GM12878 (cell line): ENCODE measurements at regions not wholly inside any gene's neighbourhood (a gene's known extent, or its start where the extent isn't known, plus 50 kb on each side); places are given as distances from the start of the nearest gene placed in this dataset.
"Not testable (repeated sequence)": the region's sequence is repeated elsewhere in the genome, so short reads cannot be mapped to it uniquely, and the experiment has no call there.

Experiments used
- ATAC-seq: fragments of 200-7000 bp; cut with Tn5 transposase; 3 replicates; pipeline ENCODE4 v1.9.1; 2020; ENCODE audit warnings: mild to moderate bottlenecking, moderate library complexity
- BruUV-seq: library from RNA; stranded (reverse); fragments of 400-500 nt; replicated peaks from 2 replicates; lab custom pipeline; 2021; lab: Mats Ljungman, UMichigan
- CTCF ChIA-PET: fragments of 300-600 bp; sonication (Branson Sonifier 250); formaldehyde crosslinking; extraction: SDS; loops from one replicate; lab custom pipeline; 2021; ENCODE audit warnings: inconsistent platforms; lab: Yijun Ruan, JAX
- POLR2A ChIA-PET: fragments of 350-600 bp; formaldehyde crosslinking; extraction: SDS; loops from one replicate; lab custom pipeline; 2021; ENCODE audit warnings: inconsistent platforms; lab: Charles Lee
- RAD21 ChIA-PET: fragments of 300-600 bp; sonication (Branson Sonifier 250); formaldehyde crosslinking; loops from one replicate; lab custom pipeline; 2023; ENCODE audit warnings: antibody characterized with exemption; ENCODE audit not compliant: unreplicated experiment; lab: Charles Lee
- SMC1A ChIA-PET: fragments of 300-600 bp; sonication (Branson Sonifier 250); formaldehyde crosslinking; loops from one replicate; lab custom pipeline; 2023; ENCODE audit not compliant: unreplicated experiment, uncharacterized antibody; lab: Charles Lee
- DNase-seq: peaks from one replicate; pipeline ENCODE4 v3.0.0-alpha.2; 2011; ENCODE audit warnings: low read depth, low spot score
- FAIRE-seq: peaks from 3 replicates; lab custom pipeline; 2011; peaks lifted over from hg19 to GRCh38; lab: Jason Lieb, UNC
- H2AFZ ChIP-seq: 2 replicates; pipeline ENCODE4 v1.6.0; 2011; ENCODE audit warnings: low read depth, low read length, control low read depth; ENCODE audit not compliant: control insufficient read depth
- H3K27ac ChIP-seq: 2 replicates; pipeline ENCODE4 v1.5.1; 2011; ENCODE audit warnings: control low read depth; ENCODE audit not compliant: control insufficient read depth, insufficient read depth
- H3K27me3 ChIP-seq, 2 experiments: replicated peaks in 1 of 2; 2 replicates each; pipeline versions ENCODE4 v1.6.0 to v1.6.1; 2011; ENCODE audit warnings: low read length in 1 of 2; ENCODE audit not compliant: control insufficient read depth in 2 of 2, insufficient read depth in 2 of 2
- H3K36me3 ChIP-seq, 2 experiments: 2 replicates each; pipeline ENCODE4 v1.5.1; 2011; ENCODE audit warnings: low read length in 1 of 2; ENCODE audit not compliant: control insufficient read depth in 2 of 2, insufficient read depth in 2 of 2
- H3K4me1 ChIP-seq: 2 replicates; pipeline ENCODE4 v1.6.1; 2011; ENCODE audit warnings: mild to moderate bottlenecking, low read length, moderate library complexity, mixed read lengths; ENCODE audit not compliant: control insufficient read depth, insufficient read depth
- H3K4me2 ChIP-seq: 2 replicates; pipeline ENCODE4 v1.6.0; 2011; ENCODE audit warnings: control low read depth; ENCODE audit not compliant: control insufficient read depth, insufficient read depth
- H3K4me3 ChIP-seq: fragments of 200-600 bp; sonication (generic); 2 replicates; pipeline ENCODE4 v1.5.1; 2016
- H3K79me2 ChIP-seq: 2 replicates; pipeline ENCODE4 v1.6.0; 2011; ENCODE audit warnings: low read length; ENCODE audit not compliant: control insufficient read depth, insufficient read depth
- H3K9ac ChIP-seq: 2 replicates; pipeline ENCODE4 v1.8.0; 2011; ENCODE audit warnings: low read length, control low read depth, mixed read lengths; ENCODE audit not compliant: control insufficient read depth, insufficient read depth
- H3K9me3 ChIP-seq: replicated peaks from 3 replicates; pipeline ENCODE4 v1.5.1; 2011; ENCODE audit warnings: mild to moderate bottlenecking, low read length; ENCODE audit not compliant: control insufficient read depth, insufficient read depth
- H4K20me1 ChIP-seq: 2 replicates; pipeline ENCODE4 v1.6.0; 2011; ENCODE audit not compliant: control insufficient read depth, insufficient read depth
- WGBS: methylation state at CpG from one replicate; pipeline ENCODE4 v1.1.6; 2016; ENCODE audit warnings: low lambda C conversion rate; ENCODE audit not compliant: insufficient replicate concordance, insufficient coverage; ENCODE audit errors: missing lambda C conversion rate; 5-methylcytosine and 5-hydroxymethylcytosine counted together
- in situ Hi-C: fragments of 300-500 bp; cut with MboI; formaldehyde crosslinking; loops from 9 replicates; pipeline ENCODE4 v1.14.3; 2018; ENCODE audit warnings: mixed read lengths
- intact Hi-C: fragments of 100-400 bp; cut with micrococcal nuclease; formaldehyde crosslinking; loops from one replicate; pipeline ENCODE4 v1.14.2; 2022; ENCODE audit not compliant: unreplicated experiment

DNA sequence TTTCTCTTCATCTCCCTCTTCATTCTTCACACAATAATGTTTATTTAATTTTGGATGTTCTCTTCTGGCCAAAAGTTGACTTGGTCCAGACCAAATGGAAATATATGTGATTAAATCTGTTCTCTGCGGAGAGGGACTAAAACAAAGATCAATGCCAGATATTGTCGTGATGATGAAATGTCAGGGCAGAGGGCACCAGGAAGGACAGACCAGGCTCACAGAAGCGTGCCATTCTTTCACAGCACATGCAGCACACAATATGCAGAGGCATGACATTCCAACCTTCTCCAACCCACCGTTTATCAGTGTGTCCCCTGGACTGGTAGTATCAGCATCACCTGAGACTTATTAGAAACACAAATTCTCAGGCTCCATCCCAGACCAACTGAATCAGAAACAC, 125.2 kb upstream of the PLGLB2 start:
- POLR2A ChIA-PET, H3K27me3 ChIP-seq, H3K79me2 ChIP-seq, H4K20me1 ChIP-seq, H3K9ac ChIP-seq, H3K36me3 ChIP-seq, intact Hi-C loops, RAD21 ChIA-PET, BruUV-seq, CTCF ChIA-PET, in situ Hi-C loops, H3K27ac ChIP-seq, DNase-seq, H3K9me3 ChIP-seq, H3K4me2 ChIP-seq, ATAC-seq, H3K4me1 ChIP-seq, H3K4me3 ChIP-seq, H2AFZ ChIP-seq, FAIRE-seq, SMC1A ChIA-PET: not testable (repeated sequence)
- WGBS = no CpG with 5 or more reads among the region's 4 CpGs

DNA sequence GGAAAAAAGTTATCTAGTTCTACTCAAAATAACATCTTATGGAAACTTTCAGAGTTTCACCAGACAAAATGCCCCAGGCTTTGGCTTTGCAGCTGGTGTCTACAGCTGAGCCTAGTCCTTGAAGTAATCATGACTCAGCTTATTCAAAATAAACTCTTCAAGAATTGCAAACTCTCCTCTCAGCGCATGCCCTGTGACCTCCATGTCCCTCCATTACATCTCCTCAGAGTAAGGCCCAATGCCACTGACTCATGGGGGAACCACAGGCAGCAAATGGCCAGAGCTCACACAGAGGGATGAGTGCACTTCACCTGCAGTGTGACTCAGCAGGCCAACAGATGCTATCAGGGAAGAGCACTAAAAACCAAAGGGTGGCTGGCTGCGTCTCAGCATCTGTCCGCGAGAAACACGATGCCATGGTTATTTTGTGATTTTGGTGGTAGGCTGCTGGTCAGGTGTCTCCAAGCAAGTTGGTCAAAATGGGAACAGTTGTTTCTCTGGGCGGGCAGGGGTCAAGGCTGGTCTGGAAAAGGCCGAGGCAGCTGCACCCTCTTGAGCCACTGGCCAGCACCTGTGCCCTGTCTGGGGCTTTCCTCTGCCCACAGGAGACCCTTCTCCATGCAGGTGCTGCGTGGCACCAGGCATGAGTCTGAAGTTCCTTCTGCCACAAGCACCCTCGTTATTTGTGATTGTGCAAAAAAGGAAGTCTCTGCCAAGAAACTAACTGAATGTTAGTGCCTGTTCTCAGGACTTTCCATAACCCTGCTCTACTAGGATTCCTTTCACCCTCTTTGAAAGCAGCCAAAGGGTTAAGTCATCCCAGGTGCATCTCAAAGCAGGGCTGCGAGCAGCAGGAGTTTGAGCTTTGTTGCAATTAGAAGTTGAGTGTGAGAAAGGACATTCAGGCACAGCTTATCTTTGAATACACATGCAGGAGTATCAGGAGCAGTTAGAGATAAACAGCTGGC, 118.1 kb upstream of the PLGLB2 start:
- in situ Hi-C loops, H3K9ac ChIP-seq, H4K20me1 ChIP-seq, H3K27me3 ChIP-seq, FAIRE-seq, SMC1A ChIA-PET, H3K36me3 ChIP-seq, POLR2A ChIA-PET, BruUV-seq, H3K9me3 ChIP-seq, H3K4me1 ChIP-seq, H2AFZ ChIP-seq, RAD21 ChIA-PET, H3K4me2 ChIP-seq, ATAC-seq, intact Hi-C loops, H3K79me2 ChIP-seq, CTCF ChIA-PET, DNase-seq, H3K4me3 ChIP-seq, H3K27ac ChIP-seq: not testable (repeated sequence)
- 44% methylated on average over 9 of the region's 10 CpGs for WGBS

DNA sequence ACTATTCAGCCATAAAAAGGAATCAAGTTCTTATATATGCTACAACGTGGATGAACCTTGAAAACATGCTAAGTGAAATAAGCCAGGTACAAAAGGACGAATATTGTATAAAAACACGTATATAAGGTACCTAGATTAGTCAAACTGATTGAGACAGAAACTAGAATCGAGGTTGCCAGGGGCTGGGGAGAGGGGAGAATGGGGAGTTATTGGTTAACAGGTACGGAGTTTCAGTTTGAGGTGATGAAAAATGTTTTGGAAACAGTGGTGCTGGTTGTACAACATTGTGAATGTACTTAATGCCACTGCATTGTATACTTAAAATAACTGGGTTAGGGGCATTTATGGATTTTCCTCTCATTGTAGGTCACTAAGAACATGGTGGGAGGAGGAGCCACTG, 117.0 kb upstream of the PLGLB2 start:
- in situ Hi-C loops, H4K20me1 ChIP-seq, H3K9me3 ChIP-seq, H3K9ac ChIP-seq, H3K4me1 ChIP-seq, H3K4me3 ChIP-seq, DNase-seq, intact Hi-C loops, SMC1A ChIA-PET, FAIRE-seq, H3K27ac ChIP-seq, POLR2A ChIA-PET, H3K79me2 ChIP-seq, RAD21 ChIA-PET, H3K36me3 ChIP-seq, H3K27me3 ChIP-seq, BruUV-seq, H2AFZ ChIP-seq, CTCF ChIA-PET, H3K4me2 ChIP-seq: not testable (repeated sequence)
- ATAC-seq = peak; percentile 52
- no CpG with 5 or more reads among the region's 5 CpGs for WGBS

DNA sequence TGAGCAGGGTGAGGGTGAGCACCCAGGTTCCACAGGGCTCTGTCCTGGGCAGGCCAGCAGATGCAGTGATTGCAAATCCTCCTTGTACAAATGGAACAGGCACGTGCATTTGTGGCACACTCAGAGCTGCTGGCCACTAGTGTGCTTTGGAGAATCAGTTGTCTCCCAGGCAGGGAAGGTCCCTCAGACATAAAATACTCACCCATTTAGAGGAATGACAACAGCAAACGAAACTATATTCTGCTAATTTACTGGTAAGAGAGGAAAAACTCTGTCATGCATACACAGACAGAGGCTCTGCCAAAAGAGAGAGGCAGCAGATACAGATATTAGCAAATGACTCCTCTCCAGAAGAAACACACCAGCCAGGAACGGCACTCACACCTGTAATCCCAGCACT, 116.5 kb upstream of the PLGLB2 start:
- RAD21 ChIA-PET, H3K9me3 ChIP-seq, in situ Hi-C loops, H3K36me3 ChIP-seq, CTCF ChIA-PET, SMC1A ChIA-PET, FAIRE-seq, H3K4me2 ChIP-seq, H3K79me2 ChIP-seq, H2AFZ ChIP-seq, H3K27ac ChIP-seq, DNase-seq, H3K4me1 ChIP-seq, H3K4me3 ChIP-seq, H3K9ac ChIP-seq, BruUV-seq, POLR2A ChIA-PET, intact Hi-C loops, H3K27me3 ChIP-seq, H4K20me1 ChIP-seq: not testable (repeated sequence)
- peak; percentile 46 for ATAC-seq
- WGBS = 21% methylated on average over 2 of the region's 3 CpGs
